ENCODE measurements at regions not wholly inside any gene's neighbourhood (a gene's known extent, or its start where the extent isn't known, plus 50 kb on each side); places are given as distances from the start of the nearest gene placed in this dataset.

DNA sequence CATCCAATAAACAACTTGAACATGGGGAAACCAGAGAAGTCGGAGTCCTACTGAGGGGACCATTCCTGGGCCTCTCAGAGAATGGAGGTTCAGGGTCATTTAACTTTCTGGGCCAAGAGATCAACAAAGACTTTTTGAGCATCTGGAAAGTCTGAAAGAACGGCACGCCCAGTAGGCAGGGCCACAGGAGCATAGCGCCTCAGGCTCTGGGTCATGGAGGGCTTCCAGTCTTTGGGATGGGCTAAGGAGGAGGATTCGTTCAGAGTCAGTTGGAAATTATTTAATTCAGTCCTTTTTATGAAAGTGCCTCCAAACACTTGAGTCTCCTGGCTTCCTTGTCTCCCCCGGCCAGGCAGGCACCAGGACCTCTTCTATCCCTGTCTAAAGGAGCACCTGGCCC lies 101.1 kb upstream of the GLI2 start:
- H3K36me3 ChIP-seq, result no peaks in the 10 kb centered on the region
- H3K4me3 ChIP-seq, result no peak overlapping the region
- no peak for DNase-seq
- TF ChIP-seq, protein P1, sequence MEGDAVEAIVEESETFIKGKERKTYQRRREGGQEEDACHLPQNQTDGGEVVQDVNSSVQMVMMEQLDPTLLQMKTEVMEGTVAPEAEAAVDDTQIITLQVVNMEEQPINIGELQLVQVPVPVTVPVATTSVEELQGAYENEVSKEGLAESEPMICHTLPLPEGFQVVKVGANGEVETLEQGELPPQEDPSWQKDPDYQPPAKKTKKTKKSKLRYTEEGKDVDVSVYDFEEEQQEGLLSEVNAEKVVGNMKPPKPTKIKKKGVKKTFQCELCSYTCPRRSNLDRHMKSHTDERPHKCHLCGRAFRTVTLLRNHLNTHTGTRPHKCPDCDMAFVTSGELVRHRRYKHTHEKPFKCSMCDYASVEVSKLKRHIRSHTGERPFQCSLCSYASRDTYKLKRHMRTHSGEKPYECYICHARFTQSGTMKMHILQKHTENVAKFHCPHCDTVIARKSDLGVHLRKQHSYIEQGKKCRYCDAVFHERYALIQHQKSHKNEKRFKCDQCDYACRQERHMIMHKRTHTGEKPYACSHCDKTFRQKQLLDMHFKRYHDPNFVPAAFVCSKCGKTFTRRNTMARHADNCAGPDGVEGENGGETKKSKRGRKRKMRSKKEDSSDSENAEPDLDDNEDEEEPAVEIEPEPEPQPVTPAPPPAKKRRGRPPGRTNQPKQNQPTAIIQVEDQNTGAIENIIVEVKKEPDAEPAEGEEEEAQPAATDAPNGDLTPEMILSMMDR (IDR thresholded peaks at IDR 0.05 in 4 of 5, conservative IDR thresholded peaks at IDR 0.05 in 1 of 5), result no peak
- no peak for TF ChIP-seq POLR2A (IDR thresholded peaks at IDR 0.05)
- no peaks in the 10 kb centered on the region for H3K4me1 ChIP-seq
- H3K27me3 ChIP-seq, result no peaks in the 10 kb centered on the region
- H3K9me3 ChIP-seq, result no peaks in the 10 kb centered on the region
- ATAC-seq, result no peak
- intact Hi-C loops (cut with DNase I; ENCODE audit: low total_unique reads), result no loop called here
- in situ Hi-C loops (cut with MboI; ENCODE audit: low sequenced_read_pairs in 4 of 4), result no loop called here
- no peak overlapping the region for H3K27ac ChIP-seq

DNA sequence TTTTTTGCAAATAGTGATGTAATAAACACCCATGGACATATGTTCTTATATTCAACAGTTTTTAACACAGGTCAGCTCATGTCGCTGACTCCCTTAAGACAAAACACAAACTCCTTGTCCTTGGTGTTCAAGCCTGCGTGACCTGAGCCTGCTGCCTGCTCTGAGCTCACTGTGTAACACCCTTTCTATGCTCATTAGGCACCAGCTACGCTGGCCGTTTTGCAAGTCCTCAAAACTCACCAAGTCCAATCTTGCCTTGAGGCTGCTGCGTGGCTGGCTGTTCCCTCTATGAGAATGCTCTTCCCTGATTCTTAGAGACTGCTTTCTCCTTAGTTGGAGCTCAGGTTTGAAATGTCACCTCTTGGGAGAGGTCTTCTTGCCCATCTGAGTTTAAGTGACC lies 100.5 kb upstream of the GLI2 start:
- intact Hi-C loops (cut with DNase I; ENCODE audit: low total_unique reads) (no loop called here), in situ Hi-C loops (cut with MboI; ENCODE audit: low sequenced_read_pairs in 4 of 4) (no loop called here)
- TF ChIP-seq, protein P1 (IDR thresholded peaks at IDR 0.05 in 4 of 5, conservative IDR thresholded peaks at IDR 0.05 in 1 of 5), result no peak
- TF ChIP-seq POLR2A (IDR thresholded peaks at IDR 0.05), result no peak
- DNase-seq, result no peak
- Histone ChIP-seq H3K9me3 (no peaks in the 10 kb centered on the region), H3K4me3 (no peak overlapping the region), H3K4me1 (no peaks in the 10 kb centered on the region), H3K27ac (no peak overlapping the region), H3K36me3 (no peaks in the 10 kb centered on the region), H3K27me3 (no peaks in the 10 kb centered on the region)
- ATAC-seq, result no peak

DNA sequence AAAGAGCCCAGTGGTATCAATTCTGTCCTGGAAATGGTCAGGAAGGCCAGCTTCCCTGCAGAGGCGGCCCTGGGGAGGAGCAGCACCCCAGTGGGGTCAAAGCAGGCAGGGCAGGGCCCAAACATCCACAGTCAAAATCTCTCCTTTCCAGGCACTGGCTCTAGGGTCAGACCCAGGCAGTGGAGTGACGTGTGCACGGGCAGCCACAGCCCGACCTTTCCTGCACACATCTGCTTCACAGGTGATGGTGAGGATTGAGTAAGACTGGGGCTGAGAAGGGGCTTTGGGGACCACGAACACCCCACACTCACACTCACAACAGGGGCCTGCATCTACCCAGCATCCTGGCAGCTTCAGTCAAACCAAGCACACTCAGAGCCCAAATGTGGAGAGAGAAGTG lies 97.8 kb upstream of the GLI2 start:
- TF ChIP-seq, protein P1 (IDR thresholded peaks at IDR 0.05 in 4 of 5, conservative IDR thresholded peaks at IDR 0.05 in 1 of 5), result no peak
- TF ChIP-seq POLR2A (IDR thresholded peaks at IDR 0.05), result no peak
- no peaks in the 10 kb centered on the region for H3K4me1 ChIP-seq
- ATAC-seq (no peak), DNase-seq (no peak)
- H3K27ac ChIP-seq, result no peak overlapping the region
- H3K4me3 ChIP-seq, result no peak overlapping the region
- in situ Hi-C loops (cut with MboI; ENCODE audit: low sequenced_read_pairs in 4 of 4) (no loop called here), intact Hi-C loops (cut with DNase I; ENCODE audit: low total_unique reads) (no loop called here)
- H3K9me3 ChIP-seq, result no peaks in the 10 kb centered on the region
- H3K27me3 ChIP-seq, result no peaks in the 10 kb centered on the region
- no peaks in the 10 kb centered on the region for H3K36me3 ChIP-seq

DNA sequence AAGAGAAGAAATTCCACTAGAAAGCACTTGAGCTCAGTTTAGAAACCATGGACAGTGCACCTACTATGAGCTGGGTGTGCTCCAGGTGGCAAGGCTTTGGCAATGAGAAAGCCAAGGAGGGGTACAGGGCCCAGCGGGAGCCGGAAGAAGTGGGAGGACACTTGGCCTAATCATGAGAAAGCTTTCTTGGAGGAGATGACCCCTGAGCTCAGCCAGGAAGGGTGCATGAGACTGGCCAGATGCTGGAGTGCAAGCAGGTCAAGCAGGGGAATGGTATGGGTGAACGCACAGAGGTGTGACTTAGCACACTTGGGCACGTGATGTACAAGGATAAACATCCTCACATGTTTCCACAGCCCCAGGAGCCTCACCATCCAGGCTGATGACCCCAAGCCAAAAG lies 97.2 kb upstream of the GLI2 start:
- Histone ChIP-seq H3K36me3 (no peaks in the 10 kb centered on the region), H3K4me1 (no peaks in the 10 kb centered on the region), H3K27me3 (no peaks in the 10 kb centered on the region), H3K27ac (no peak overlapping the region), H3K4me3 (no peak overlapping the region), H3K9me3 (no peaks in the 10 kb centered on the region)
- DNase-seq (no peak), ATAC-seq (no peak)
- TF ChIP-seq, protein P1 (IDR thresholded peaks at IDR 0.05 in 4 of 5, conservative IDR thresholded peaks at IDR 0.05 in 1 of 5), result no peak
- no peak for TF ChIP-seq POLR2A (IDR thresholded peaks at IDR 0.05)
- intact Hi-C loops (cut with DNase I; ENCODE audit: low total_unique reads), result no loop called here
- in situ Hi-C loops (cut with MboI; ENCODE audit: low sequenced_read_pairs in 4 of 4), result no loop called here

DNA sequence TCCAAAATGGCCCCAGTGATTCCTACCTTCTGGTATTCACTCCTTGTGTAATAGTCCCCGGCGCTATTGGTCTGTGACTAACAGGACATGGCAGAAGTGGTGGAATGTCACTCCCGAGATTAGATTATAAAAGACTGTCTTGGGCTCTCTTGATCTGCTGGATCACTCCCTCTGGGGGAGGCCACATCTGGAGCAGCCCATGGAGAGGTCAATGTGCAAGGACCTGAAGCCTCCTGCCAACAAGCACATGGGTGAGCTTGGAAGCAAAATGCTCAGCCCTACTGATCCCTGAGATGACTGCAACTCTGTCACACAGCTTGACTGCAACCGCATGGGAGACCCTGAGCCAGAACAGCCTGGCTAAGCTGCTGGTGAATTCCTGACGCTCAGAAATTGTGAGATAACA lies 94.3 kb upstream of the GLI2 start:
- ATAC-seq (no peak), DNase-seq (no peak)
- H3K36me3 ChIP-seq, result no peaks in the 10 kb centered on the region
- no peaks in the 10 kb centered on the region for H3K4me1 ChIP-seq
- no peak overlapping the region for H3K27ac ChIP-seq
- in situ Hi-C loops (cut with MboI; ENCODE audit: low sequenced_read_pairs in 4 of 4), result no loop called here
- no peaks in the 10 kb centered on the region for H3K27me3 ChIP-seq
- H3K9me3 ChIP-seq, result no peaks in the 10 kb centered on the region
- no peak overlapping the region for H3K4me3 ChIP-seq
- TF ChIP-seq POLR2A (IDR thresholded peaks at IDR 0.05), result no peak
- TF ChIP-seq, protein P1 (IDR thresholded peaks at IDR 0.05 in 4 of 5, conservative IDR thresholded peaks at IDR 0.05 in 1 of 5), result no peak
- intact Hi-C loops (cut with DNase I; ENCODE audit: low total_unique reads), result no loop called here
